NCI-H2081 treated with DMSO at 0.1 percent for 48 hours (cell line): ENCODE measurements at regions not wholly inside any gene's neighbourhood (a gene's known extent, or its start where the extent isn't known, plus 50 kb on each side); places are given as distances from the start of the nearest gene placed in this dataset.

Source experiments
- DNase-seq: peaks from one replicate; lab custom pipeline; 2025; lab: John Stamatoyannopoulos, UW

GRCh38 chr4:41859087-41859486 is 76.1 kb upstream of the TMEM33 start:
- no peak for DNase-seq

DNA sequence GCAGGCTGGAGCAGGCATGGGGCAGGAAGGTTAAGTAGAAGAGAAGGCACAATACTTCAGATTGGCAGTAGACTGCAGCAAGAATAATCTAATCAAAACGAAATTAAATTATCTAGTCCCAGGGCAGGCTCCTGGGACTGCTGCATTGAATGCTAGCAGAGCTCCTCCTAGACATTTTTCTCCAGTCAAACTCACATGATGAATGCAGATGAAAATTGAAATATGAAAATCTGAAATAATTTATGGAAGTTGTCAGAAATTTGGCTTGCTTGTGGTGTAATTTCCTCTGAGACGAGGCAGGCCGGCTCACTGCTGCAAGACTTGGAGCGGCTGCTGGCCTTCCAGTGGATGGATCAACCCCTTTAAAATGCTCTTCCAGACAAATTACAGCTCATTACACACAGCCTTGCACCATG is 78.0 kb upstream of the TMEM33 start:
- no peak for DNase-seq

- DNase-seq, result no peak
Measured at GRCh38 chr4:41856797-41857196, 78.4 kb upstream of the TMEM33 start.

- no peak for DNase-seq
Measured at GRCh38 chr4:41853973-41854372, 81.3 kb upstream of the TMEM33 start.

DNA sequence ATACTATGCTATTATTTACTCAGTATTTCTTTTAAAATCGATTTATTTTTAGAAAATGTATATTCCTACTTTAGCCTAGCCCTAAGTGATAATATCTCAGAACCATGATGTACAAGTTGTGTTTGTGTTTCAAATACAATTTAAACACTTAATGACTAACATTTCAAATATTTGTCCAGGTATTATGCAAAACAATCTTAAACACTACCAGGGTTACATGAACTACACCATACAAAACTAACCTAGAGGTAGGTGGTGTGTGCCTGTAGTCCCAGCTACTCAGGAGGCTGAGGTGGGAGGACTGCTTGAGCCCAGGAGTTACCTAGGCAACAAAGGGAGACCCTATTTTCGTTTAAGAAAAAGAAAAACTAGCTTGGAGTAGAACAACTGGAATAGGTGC is 83.0 kb upstream of the TMEM33 start:
- DNase-seq, result no peak

DNA sequence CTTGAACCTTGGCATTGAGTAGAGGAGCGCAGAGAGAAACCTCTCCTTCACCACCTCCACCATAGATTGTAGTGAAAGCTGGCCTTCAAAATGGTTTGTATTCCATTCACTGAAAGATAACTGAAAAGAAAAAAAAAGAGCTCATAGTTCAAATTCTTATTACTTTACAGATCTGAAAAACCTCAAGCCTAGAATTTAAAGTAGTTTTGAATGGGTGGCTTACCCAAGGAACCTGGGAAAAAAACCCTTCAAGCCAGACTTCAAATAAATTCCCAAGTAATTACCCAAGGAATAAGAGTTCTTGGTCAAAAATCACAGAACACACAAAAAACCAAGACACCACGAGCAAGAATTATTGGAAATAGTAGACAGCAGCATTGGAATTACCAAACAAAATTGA is 83.6 kb upstream of the TMEM33 start:
- DNase-seq, result no peak

GRCh38 chr4:41844327-41844726 is 90.9 kb upstream of the TMEM33 start:
- DNase-seq, result no peak

- no peak for DNase-seq
Measured at GRCh38 chr4:41839916-41840854, 91.7 kb upstream of the PHOX2B start.

GRCh38 chr4:41838590-41838989 is 90.1 kb upstream of the PHOX2B start:
- DNase-seq, result no peak

DNA sequence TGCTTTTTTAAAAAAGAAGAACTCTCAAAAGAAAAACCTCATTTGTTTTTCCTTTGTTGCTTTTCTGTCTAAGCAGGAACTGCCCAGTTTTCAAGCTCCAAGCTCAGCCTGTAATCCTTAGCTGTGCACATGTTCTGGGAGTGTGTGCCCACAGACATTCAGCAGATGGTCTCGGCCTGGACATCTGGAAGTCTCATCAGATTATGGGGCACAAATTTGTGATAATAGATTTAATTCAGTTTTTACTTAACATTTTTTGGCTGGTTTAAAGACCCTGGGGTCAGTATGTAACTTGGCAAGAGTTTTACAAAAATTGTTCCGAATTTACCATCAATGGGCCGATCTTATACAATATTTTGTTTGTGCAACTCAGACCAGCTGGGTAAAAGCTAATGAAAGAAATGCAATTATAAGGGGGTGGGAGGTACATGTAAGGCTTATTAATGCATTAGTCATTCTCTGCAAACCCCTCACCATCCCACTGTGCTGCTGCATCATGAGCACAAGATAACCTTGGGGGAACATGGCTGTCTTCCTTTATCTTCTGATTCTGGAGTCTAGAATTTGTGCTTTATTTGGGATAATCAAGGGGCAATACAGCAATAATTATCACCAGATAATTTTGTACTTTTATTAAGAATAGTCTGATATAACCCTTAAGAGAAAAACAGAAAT is 86.9 kb upstream of the PHOX2B start:
- DNase-seq, result no peak

DNA sequence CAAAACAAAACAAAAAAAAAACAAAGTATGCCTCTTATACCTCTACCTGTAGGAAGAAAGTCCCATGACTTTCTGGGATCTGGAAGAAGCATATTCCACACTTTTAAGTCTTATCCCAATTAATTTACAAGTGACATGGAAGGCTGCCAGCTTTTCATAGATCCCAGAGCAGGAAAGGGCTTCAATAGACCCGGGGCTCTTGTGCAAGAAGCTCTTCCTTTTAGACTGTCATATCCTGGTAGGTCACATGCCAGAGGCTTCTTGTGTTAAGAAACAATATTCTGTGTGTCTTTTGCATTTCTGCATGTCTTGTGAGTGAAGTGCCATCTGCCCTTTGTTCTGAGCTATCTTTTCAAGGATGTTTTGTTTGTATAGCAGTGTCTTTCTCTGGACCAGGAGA is 84.4 kb upstream of the PHOX2B start:
- no peak for DNase-seq

DNA sequence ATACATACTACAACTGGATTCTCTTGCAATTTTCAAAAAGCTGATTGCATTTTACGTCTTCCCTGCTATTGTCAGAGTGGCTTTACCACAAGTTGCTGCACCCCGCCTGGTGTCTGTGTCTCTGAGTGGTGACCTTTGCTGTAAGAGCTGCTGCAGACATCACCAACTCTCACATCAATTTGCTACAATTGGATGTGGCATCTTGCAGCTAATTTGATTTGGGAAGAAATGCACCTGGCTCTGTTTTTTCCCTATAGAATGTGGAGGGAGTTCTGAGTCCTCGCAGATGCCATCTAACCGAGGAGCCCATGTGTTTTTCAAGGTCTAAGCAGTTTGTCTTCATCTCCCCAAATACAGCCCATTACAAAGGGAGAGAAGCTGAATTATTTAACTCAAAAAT is 73.8 kb upstream of the PHOX2B start:
- DNase-seq, result no peak

GRCh38 chr4:41820473-41820872 is 71.9 kb upstream of the PHOX2B start:
- no peak for DNase-seq

DNA sequence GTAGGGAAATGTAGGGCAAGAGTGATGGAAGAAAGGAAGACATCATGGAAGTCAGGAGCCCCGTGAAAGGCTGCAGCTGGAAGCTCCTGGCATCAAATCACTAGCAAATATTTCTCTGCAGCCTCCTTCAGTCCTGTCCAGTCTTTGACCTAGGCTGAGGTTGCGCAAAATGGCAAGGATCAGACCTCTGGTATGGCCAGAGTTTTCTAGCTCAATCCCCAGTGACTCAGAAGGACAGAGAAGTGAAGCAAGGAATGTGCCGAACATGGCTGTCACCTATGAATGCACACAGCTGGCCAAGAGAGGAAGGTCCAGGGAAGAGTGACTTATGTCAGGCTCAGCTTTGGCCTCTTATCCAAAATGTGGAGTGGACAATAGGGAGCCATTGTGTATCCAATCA is 71.1 kb upstream of the PHOX2B start:
- no peak for DNase-seq

- DNase-seq, result no peak
Measured at GRCh38 chr4:41815473-41815872, 66.9 kb upstream of the PHOX2B start.

DNA sequence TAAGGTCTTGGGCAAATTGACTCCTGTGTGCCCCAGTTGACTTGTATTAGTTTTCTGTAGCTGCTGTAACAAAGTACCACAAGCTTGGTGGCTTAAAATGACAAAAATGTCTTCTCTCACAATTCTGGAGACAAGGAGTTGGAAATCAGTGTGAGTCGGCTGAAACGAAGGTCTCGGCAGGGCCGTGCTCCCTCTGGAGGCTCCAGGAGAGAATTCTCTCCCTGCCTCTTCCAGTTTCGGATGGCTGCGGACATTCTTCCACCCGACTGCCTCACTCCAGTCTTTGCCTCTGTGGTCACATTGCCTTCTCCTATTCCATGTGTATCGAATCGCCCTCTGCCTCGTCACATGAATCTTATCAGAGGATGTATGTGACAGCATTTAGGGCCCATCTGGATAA is 66.0 kb upstream of the PHOX2B start:
- no peak for DNase-seq

GRCh38 chr4:41806807-41807206 is 58.3 kb upstream of the PHOX2B start:
- no peak for DNase-seq

DNA sequence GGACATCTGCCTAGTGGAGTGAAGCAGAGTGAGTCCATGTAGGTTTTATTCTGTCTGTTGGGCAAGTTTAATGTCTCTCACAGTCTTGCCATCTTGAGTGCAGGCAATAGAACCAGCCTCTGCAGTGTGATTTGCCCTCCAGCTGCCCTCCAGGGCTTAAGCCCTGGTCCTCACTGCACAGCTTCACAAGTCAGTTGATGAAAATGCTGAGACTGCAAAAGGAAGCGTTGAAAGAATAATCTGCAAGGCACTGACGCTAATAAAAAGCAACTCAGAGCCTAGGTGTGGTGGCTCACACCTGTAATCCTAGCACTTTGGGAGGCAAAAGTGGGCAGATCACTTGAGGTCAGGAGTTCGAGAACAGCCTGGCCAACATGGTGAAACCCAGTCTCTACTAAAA is 54.1 kb upstream of the PHOX2B start:
- no peak for DNase-seq

- DNase-seq, result no peak
Measured at GRCh38 chr4:41799126-41799525, 50.6 kb upstream of the PHOX2B start.
